ENCODE measurements at regions not wholly inside any gene's neighbourhood (a gene's known extent, or its start where the extent isn't known, plus 50 kb on each side); places are given as distances from the start of the nearest gene placed in this dataset.

GRCh38 chr6:47426524-47427302 is 50.9 kb upstream of the CD2AP start:
- Histone ChIP-seq H3K4me3 (no peak overlapping the region), H3K9me3 (ENCODE audit: low read depth, low read length) (no peaks in the 10 kb centered on the region), H3K36me3 (ENCODE audit: insufficient read depth, low read length) (no peaks in the 10 kb centered on the region), H3K27ac (no peak overlapping the region), H3K9ac (ENCODE audit: insufficient read length) (no peak overlapping the region)
- no peak for DNase-seq (ENCODE audit: low read depth, low spot score)
- TF ChIP-seq EZH2 (IDR thresholded peaks at IDR 0.05) (no peak), POLR2AphosphoS5 (IDR thresholded peaks at IDR 0.05; ENCODE audit: borderline replicate concordance, low read depth, low read length) (no peak), FOXP2 (optimal IDR thresholded peaks at IDR 0.05; ENCODE audit: control extremely low read depth, extremely low read length, insufficient read depth) (no peak)

DNA sequence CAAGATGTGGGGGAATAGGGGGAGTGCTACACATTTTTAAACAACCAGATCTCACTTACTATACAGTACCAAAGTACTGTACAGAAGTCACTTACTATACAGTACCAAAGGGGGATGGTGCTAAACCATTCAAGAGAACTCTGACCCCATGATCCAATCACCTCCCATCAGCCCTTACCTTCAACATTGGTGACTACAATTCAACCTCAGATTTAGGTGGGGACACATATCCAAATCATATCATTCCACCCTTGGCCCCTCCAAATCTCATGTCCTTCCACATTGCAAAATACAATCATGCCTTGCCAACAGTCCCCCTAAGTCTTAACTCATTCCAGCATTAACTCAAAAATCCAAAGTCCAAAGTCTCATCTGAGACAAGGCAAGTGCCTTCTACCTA is 49.9 kb upstream of the CD2AP start:
- DNase-seq (ENCODE audit: low read depth, low spot score): no peak
- Histone ChIP-seq H3K4me3 (no peak overlapping the region), H3K9me3 (ENCODE audit: low read depth, low read length) (no peaks in the 10 kb centered on the region), H3K36me3 (ENCODE audit: insufficient read depth, low read length) (no peaks in the 10 kb centered on the region), H3K9ac (ENCODE audit: insufficient read length) (no peak overlapping the region), H3K27ac (no peak overlapping the region)
- TF ChIP-seq POLR2AphosphoS5 (IDR thresholded peaks at IDR 0.05; ENCODE audit: borderline replicate concordance, low read depth, low read length) (no peak), FOXP2 (optimal IDR thresholded peaks at IDR 0.05; ENCODE audit: control extremely low read depth, extremely low read length, insufficient read depth) (no peak), EZH2 (IDR thresholded peaks at IDR 0.05) (no peak)
